IPS-NIHi7 (cell line): ENCODE measurements at regions not wholly inside any gene's neighbourhood (a gene's known extent, or its start where the extent isn't known, plus 50 kb on each side); places are given as distances from the start of the nearest gene placed in this dataset.

Source experiments
- DNase-seq: peaks from one replicate; pipeline ENCODE4 v3.0.0; 2012; ENCODE audit warnings: mixed read lengths; ENCODE audit errors: extremely low spot score

GRCh38 chr7:46448478-46448877 is 527.4 kb upstream of the IGFBP3 start:
- peak; percentile 1 for DNase-seq

- DNase-seq: no peak
These were observed 525.1 kb upstream of the IGFBP3 start for GRCh38 chr7:46446151-46446550.

GRCh38 chr7:46444256-46444655 is 523.2 kb upstream of the IGFBP3 start:
- no peak for DNase-seq

GRCh38 chr7:46440186-46440585 is 519.1 kb upstream of the IGFBP3 start:
- DNase-seq: no peak

GRCh38 chr7:46432708-46433107 is 511.6 kb upstream of the IGFBP3 start:
- no peak for DNase-seq

GRCh38 chr7:46428295-46428694 is 507.2 kb upstream of the IGFBP3 start:
- DNase-seq: no peak

GRCh38 chr7:46424934-46425333 is 503.9 kb upstream of the IGFBP3 start:
- no peak for DNase-seq

- DNase-seq: no peak
These were observed 500.6 kb upstream of the IGFBP3 start for GRCh38 chr7:46421441-46422230.

- DNase-seq: no peak
These were observed 493.9 kb upstream of the IGFBP3 start for GRCh38 chr7:46414946-46415345.

GRCh38 chr7:46411236-46411635 is 490.2 kb upstream of the IGFBP3 start:
- DNase-seq: no peak

- DNase-seq: no peak
These were observed 486.1 kb upstream of the IGFBP3 start for GRCh38 chr7:46407125-46407524.

- no peak for DNase-seq
These were observed 476.5 kb upstream of the IGFBP3 start for GRCh38 chr7:46397591-46397990.

GRCh38 chr7:46396481-46396880 is 475.4 kb upstream of the IGFBP3 start:
- no peak for DNase-seq

- DNase-seq: no peak
These were observed 472.1 kb upstream of the IGFBP3 start for GRCh38 chr7:46393142-46393541.

GRCh38 chr7:46391231-46392201 is 470.4 kb upstream of the IGFBP3 start:
- peak; percentile 16 for DNase-seq

GRCh38 chr7:46390042-46390441 is 469.0 kb upstream of the IGFBP3 start:
- no peak for DNase-seq

GRCh38 chr7:46389146-46389545 is 468.1 kb upstream of the IGFBP3 start:
- DNase-seq: no peak

- no peak for DNase-seq
These were observed 466.6 kb upstream of the IGFBP3 start for GRCh38 chr7:46387646-46388045.

- no peak for DNase-seq
These were observed 465.6 kb upstream of the IGFBP3 start for GRCh38 chr7:46386428-46387399.

- DNase-seq: no peak
These were observed 464.7 kb upstream of the IGFBP3 start for GRCh38 chr7:46385662-46386309.

GRCh38 chr7:46383605-46384004 is 462.5 kb upstream of the IGFBP3 start:
- DNase-seq: no peak
